GM12872 (cell line): ENCODE measurements at regions not wholly inside any gene's neighbourhood (a gene's known extent, or its start where the extent isn't known, plus 50 kb on each side); places are given as distances from the start of the nearest gene placed in this dataset.

Experiments
- TF ChIP-seq, protein P1 (sequence below): IDR thresholded peaks from 3 replicates; pipeline ENCODE4 v1.5.1; 2011; ENCODE audit warnings: low read depth, mild to moderate bottlenecking, low read length, moderate library complexity; ENCODE audit not compliant: insufficient read depth

DNA sequence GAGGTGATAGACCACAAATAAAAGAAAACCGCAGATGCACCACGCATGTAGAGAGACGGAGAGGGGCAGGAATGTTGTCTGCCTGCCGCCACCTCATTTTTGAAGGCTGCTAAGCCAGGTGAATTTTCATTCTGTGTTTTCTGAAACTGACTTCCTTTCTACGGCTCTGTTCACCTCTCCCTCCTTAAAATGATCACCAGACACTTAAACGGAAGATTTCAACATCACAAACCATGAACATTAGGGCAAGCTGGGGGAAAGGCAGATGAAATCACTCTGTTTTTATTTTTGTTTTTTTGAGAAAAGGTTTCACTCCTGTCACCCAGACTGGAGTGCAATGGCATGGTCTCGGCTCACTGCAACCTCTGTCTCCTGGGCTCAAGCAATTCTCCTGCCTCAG lies 232.4 kb downstream of the MIAT start:
- TF ChIP-seq, protein P1, sequence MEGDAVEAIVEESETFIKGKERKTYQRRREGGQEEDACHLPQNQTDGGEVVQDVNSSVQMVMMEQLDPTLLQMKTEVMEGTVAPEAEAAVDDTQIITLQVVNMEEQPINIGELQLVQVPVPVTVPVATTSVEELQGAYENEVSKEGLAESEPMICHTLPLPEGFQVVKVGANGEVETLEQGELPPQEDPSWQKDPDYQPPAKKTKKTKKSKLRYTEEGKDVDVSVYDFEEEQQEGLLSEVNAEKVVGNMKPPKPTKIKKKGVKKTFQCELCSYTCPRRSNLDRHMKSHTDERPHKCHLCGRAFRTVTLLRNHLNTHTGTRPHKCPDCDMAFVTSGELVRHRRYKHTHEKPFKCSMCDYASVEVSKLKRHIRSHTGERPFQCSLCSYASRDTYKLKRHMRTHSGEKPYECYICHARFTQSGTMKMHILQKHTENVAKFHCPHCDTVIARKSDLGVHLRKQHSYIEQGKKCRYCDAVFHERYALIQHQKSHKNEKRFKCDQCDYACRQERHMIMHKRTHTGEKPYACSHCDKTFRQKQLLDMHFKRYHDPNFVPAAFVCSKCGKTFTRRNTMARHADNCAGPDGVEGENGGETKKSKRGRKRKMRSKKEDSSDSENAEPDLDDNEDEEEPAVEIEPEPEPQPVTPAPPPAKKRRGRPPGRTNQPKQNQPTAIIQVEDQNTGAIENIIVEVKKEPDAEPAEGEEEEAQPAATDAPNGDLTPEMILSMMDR = no peak

DNA sequence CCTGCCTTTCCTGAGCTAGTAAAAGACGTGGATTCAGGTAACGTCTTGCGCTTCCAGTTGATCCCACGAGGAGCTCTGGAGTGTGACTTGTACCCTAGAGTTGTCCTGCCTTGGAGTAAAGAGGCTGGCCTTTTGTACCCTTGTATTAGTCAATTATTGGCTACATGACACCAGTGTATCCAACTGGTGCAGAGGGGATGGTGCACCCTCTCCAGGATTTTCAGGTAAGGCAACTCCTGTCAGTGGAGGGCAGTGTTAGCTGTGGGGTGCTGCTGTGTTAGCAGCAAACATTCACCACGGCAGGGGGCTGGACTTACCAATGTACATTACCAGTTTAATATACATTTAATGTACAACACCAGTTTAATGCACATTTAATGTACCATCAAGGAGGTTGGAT lies 233.5 kb downstream of the MIAT start:
- TF ChIP-seq, protein P1 = no peak

DNA sequence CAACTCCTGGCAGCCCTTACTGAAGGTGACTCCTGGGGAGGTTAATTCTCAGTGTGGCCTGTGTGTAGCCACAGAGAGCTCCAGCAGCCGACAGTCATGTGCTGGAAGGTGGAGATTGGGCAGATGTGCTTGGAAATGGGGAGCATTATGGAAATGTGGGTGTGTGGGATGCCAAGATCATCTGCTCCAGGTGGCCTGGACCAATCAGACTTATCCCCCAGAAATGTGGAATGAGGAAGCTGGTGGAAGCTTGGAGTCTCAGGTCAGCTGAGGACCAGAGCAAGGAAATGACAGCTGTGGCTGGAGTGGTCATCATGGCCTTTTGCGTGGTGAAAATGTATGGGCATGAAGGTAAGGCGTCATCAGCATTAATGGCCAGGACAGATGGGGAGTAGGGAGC lies 234.0 kb downstream of the MIAT start:
- TF ChIP-seq, protein P1 = no peak

DNA sequence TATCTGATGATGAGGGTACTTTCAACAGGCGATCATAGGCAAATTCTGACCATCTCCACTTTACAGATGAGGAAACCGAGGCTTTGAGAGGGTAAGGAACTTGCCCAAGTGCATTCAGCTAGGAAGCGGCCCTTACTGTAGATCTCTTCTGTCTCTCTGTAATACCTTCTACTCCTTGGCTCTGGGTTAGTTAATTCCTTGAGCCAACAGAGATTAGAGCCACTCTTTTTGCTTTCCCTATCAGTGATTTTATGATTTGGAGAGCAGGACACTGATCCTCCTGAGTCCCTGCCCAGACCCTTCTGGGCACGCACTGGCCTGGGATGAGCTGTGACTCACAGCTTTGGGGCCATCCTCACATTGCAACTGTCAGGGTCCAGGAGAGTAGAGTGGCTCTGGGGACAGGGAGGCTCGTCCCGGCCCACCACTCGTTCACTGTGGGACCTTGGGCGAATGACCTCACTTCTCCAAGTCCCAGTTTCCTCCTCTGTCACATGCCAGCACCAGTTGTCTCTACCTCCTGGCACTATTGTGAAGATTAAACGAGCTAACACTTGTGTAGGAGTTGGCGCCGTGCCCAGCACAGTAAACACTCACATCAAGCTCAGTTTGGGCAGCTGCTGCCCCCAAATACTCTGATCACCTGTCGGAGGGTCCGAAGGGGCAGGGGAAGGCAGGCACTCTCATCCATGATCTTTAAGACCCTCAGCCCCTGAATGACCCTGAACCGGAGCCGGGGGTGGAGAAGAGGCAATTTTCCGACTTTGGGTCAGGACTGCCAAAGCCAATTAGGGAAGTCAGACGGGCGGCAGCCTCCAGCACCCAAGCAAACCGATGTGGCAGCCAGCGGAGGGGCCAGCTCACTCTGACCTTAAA lies 235.0 kb downstream of the MIAT start:
- TF ChIP-seq, protein P1 = no peak

DNA sequence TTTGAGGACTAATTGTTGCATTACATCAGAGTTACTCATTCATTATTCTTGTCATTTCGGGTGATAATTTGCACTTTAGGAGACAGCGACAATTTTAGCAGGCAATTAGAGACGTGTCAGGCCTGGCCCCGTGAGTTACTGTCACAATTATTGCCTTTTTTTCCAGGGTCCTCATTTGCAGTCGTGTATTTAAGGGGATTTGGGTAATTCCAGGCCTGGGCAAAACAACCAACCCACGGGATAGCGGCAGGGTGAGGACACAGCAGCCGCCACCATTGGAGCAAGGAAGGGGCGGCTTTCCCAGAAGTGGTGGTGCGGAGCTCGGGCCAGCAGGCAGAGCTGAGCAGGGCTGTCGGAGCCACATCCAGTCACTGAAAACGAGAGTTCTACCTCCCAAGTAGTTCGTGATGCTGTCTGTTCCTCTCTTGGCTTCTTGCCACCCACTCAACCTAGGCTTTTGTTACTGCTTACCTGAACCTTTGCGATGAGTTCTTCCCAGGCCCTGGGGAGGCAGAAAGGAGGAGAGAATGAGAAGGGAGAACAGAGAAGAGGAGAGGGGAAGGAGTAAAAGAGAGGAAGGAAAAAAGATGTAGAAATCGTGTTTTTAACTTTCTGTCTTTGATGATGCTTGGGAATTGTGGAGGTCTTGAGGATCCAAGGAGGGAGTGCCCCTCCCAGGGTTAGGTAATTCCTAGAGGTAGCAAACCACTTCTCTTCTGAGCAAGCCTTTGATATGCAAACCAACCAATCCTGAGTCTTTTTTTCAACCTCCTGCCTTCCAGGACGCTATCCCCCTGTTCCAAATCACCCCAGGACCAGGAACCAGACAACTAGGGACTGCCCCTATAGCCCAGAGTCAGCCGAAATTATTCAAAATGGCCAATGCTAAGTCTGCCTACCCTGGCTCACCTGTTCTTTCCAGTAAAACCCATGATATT lies 236.1 kb downstream of the MIAT start:
- TF ChIP-seq, protein P1 = no peak

DNA sequence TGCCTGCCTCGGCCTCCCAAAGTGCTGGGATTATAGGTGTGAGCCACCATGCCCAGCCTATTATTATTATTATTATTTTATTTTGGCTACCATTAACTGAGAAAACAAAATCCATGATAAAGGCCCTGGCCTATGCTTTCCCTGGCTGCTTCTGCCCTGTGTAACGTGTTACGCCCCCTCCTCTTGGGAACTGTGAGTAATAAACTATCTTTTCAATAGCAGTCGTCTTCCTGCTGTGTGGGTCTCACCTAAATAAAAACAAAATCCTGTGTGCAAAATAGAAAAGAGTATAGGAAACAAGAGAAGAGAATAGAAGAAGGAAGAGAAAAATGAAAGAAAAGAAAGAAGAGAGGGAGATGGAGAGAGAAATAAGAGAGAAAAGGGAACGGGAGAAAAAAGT lies 237.0 kb downstream of the MIAT start:
- TF ChIP-seq, protein P1 = no peak
